PC-3 (cell line): ENCODE measurements at regions not wholly inside any gene's neighbourhood (a gene's known extent, or its start where the extent isn't known, plus 50 kb on each side); places are given as distances from the start of the nearest gene placed in this dataset.
"Not testable (repeated sequence)": the region's sequence is repeated elsewhere in the genome, so short reads cannot be mapped to it uniquely, and the experiment has no call there.

Source experiments
- ATAC-seq: fragments of 200-7000 bp; cut with Tn5 transposase; 2 replicates; pipeline ENCODE4 v1.9.1; 2020; ENCODE audit warnings: mild to moderate bottlenecking, moderate library complexity
- BruUV-seq: library from RNA; stranded (reverse); fragments of 400-500 nt; replicated peaks from 2 replicates; lab custom pipeline; 2021; lab: Mats Ljungman, UMichigan
- CTCF ChIA-PET: fragments of 300-600 bp; sonication (Branson Sonifier 250); formaldehyde crosslinking; loops from one replicate; lab custom pipeline; 2022; ENCODE audit warnings: antibody characterized with exemption; lab: Charles Lee
- POLR2A ChIA-PET: fragments of 300-600 bp; sonication (Branson Sonifier 250); formaldehyde crosslinking; loops from one replicate; lab custom pipeline; 2022; ENCODE audit warnings: antibody characterized with exemption; ENCODE audit not compliant: unreplicated experiment; lab: Charles Lee
- DNase-seq: peaks from one replicate; pipeline ENCODE4 v3.0.0-alpha.2; 2015
- H2AFZ ChIP-seq: fragments of 300-600 bp; sonication (generic); 2 replicates; pipeline ENCODE4 v1.6.0; 2016; ENCODE audit warnings: antibody characterized with exemption, low read length
- H3F3A ChIP-seq: fragments of 300-600 bp; sonication (generic); one replicate; pipeline ENCODE4 v1.6.0; 2017; ENCODE audit warnings: antibody characterized with exemption, low read length, control low read depth, mild to moderate bottlenecking; ENCODE audit not compliant: unreplicated experiment
- H3K27ac ChIP-seq: fragments of 300-600 bp; sonication (generic); 2 replicates; pipeline ENCODE4 v1.5.1; 2016; ENCODE audit warnings: mild to moderate bottlenecking, low read length
- H3K27me3 ChIP-seq: fragments of 300-600 bp; sonication (generic); 2 replicates; pipeline ENCODE4 v1.6.1; 2016; ENCODE audit warnings: low read length, mixed read lengths
- H3K36me3 ChIP-seq: fragments of 300-600 bp; sonication (generic); 2 replicates; pipeline ENCODE4 v1.6.1; 2016; ENCODE audit warnings: low read depth, mixed run types, low read length, mixed read lengths
- H3K4me1 ChIP-seq: fragments of 300-600 bp; sonication (generic); 2 replicates; pipeline ENCODE4 v1.5.1; 2016; ENCODE audit warnings: low read length; ENCODE audit not compliant: insufficient read depth
- H3K4me2 ChIP-seq: fragments of 300-600 bp; sonication (generic); 2 replicates; pipeline ENCODE4 v1.6.0; 2016; ENCODE audit warnings: low read length
- H3K4me3 ChIP-seq: fragments of 300-600 bp; sonication (generic); 2 replicates; pipeline ENCODE4 v1.5.1; 2016; ENCODE audit warnings: mild to moderate bottlenecking, low read length, mixed read lengths
- H3K79me2 ChIP-seq: fragments of 300-600 bp; sonication (generic); 2 replicates; pipeline ENCODE4 v1.6.1; 2017; ENCODE audit warnings: low read length, mixed read lengths
- H3K9ac ChIP-seq: fragments of 300-600 bp; sonication (generic); 2 replicates; pipeline ENCODE4 v1.6.0; 2016; ENCODE audit warnings: mild to moderate bottlenecking, low read length
- H3K9me2 ChIP-seq: fragments of 300-600 bp; sonication (generic); replicated peaks from 2 replicates; pipeline ENCODE4 v1.6.1; 2016; ENCODE audit warnings: mixed run types, low read length, mixed read lengths
- H3K9me3 ChIP-seq: fragments of 300-600 bp; sonication (generic); 2 replicates; pipeline ENCODE4 v1.6.1; 2016; ENCODE audit warnings: low read length, mixed read lengths
- H4K20me1 ChIP-seq: fragments of 300-600 bp; sonication (generic); 2 replicates; pipeline ENCODE4 v1.6.1; 2016; ENCODE audit warnings: low read length, mixed read lengths
- CTCF ChIP-seq: fragments of 300-600 bp; sonication (generic); conservative IDR thresholded peaks from 2 replicates; pipeline ENCODE4 v1.5.1; 2017; ENCODE audit warnings: antibody characterized with exemption, low read depth, mild to moderate bottlenecking, low read length
- EZH2 ChIP-seq: fragments of 300-600 bp; sonication (generic); IDR thresholded peaks from one replicate; pipeline ENCODE4 v1.6.1; 2017; ENCODE audit warnings: antibody characterized with exemption, mild to moderate bottlenecking, low read length; ENCODE audit not compliant: unreplicated experiment
- EZH2phosphoT487 ChIP-seq: fragments of 300-600 bp; sonication (generic); IDR thresholded peaks from 2 replicates; pipeline ENCODE4 v1.6.1; 2018; ENCODE audit warnings: mild to moderate bottlenecking, antibody characterized with exemption, low read length, borderline replicate concordance
- intact Hi-C: fragments of 100-400 bp; cut with micrococcal nuclease; formaldehyde crosslinking; loops from 2 replicates; pipeline ENCODE4 v1.9.0; 2023

GRCh38 chr10:100661520-100661919 lies 83.9 kb upstream of the PAX2 start:
- no peak for ATAC-seq
- no peaks in the 10 kb centered on the region for H3K9me3 ChIP-seq
- DNase-seq, result no peak
- H3K27me3 ChIP-seq, result peaks cover 22% of the 10 kb centered on the region
- no peaks in the 10 kb centered on the region for H3F3A ChIP-seq
- no peaks in the 10 kb centered on the region for H3K36me3 ChIP-seq
- no peak overlapping the region for H3K4me2 ChIP-seq
- ChIA-PET POLR2A (no interaction called here), CTCF (no interaction called here)
- no peak overlapping the region for H3K4me3 ChIP-seq
- H3K79me2 ChIP-seq, result no peaks in the 10 kb centered on the region
- H3K27ac ChIP-seq, result no peak overlapping the region
- no peaks in the 10 kb centered on the region for H4K20me1 ChIP-seq
- H2AFZ ChIP-seq, result no peak overlapping the region
- H3K4me1 ChIP-seq, result no peaks in the 10 kb centered on the region
- no peaks in the 10 kb centered on the region for H3K9me2 ChIP-seq
- TF ChIP-seq EZH2phosphoT487 (no peak), CTCF (no peak), EZH2 (no peak)
- BruUV-seq, result no TSS peak
- intact Hi-C loops, result no loop called here
- H3K9ac ChIP-seq, result no peak overlapping the region

GRCh38 chr10:100662067-100662466 lies 83.3 kb upstream of the PAX2 start:
- Histone ChIP-seq H2AFZ (no peak overlapping the region), H3K27me3 (peaks cover 18% of the 10 kb centered on the region), H3K9ac (no peak overlapping the region), H3K4me1 (no peaks in the 10 kb centered on the region), H3K4me3 (no peak overlapping the region), H3K9me2 (no peaks in the 10 kb centered on the region), H3K4me2 (no peak overlapping the region), H3K27ac (no peak overlapping the region), H3F3A (no peaks in the 10 kb centered on the region), H3K9me3 (no peaks in the 10 kb centered on the region), H3K36me3 (no peaks in the 10 kb centered on the region), H3K79me2 (no peaks in the 10 kb centered on the region), H4K20me1 (no peaks in the 10 kb centered on the region)
- no TSS peak for BruUV-seq
- ChIA-PET CTCF (no interaction called here), POLR2A (no interaction called here)
- DNase-seq (no peak), ATAC-seq (no peak)
- intact Hi-C loops, result no loop called here
- TF ChIP-seq CTCF (no peak), EZH2phosphoT487 (no peak), EZH2 (no peak)

- H3F3A ChIP-seq, result no peaks in the 10 kb centered on the region
- H3K9me2 ChIP-seq, result no peaks in the 10 kb centered on the region
- no peaks in the 10 kb centered on the region for H3K9me3 ChIP-seq
- ChIA-PET POLR2A (no interaction called here), CTCF (no interaction called here)
- H3K4me1 ChIP-seq, result no peaks in the 10 kb centered on the region
- no peak for ATAC-seq
- intact Hi-C loops, result no loop called here
- H3K27me3 ChIP-seq, result peaks cover 5% of the 10 kb centered on the region
- no peak overlapping the region for H3K4me3 ChIP-seq
- no peak overlapping the region for H3K27ac ChIP-seq
- TF ChIP-seq EZH2, result no peak
- no peak for TF ChIP-seq EZH2phosphoT487
- TF ChIP-seq CTCF, result no peak
- no peak overlapping the region for H2AFZ ChIP-seq
- BruUV-seq, result no TSS peak
- H3K79me2 ChIP-seq, result no peaks in the 10 kb centered on the region
- no peaks in the 10 kb centered on the region for H4K20me1 ChIP-seq
- H3K4me2 ChIP-seq, result no peak overlapping the region
- H3K36me3 ChIP-seq, result no peaks in the 10 kb centered on the region
- DNase-seq, result no peak
- no peak overlapping the region for H3K9ac ChIP-seq
Observed at GRCh38 chr10:100664316-100665149, 80.8 kb upstream of the PAX2 start.

DNA sequence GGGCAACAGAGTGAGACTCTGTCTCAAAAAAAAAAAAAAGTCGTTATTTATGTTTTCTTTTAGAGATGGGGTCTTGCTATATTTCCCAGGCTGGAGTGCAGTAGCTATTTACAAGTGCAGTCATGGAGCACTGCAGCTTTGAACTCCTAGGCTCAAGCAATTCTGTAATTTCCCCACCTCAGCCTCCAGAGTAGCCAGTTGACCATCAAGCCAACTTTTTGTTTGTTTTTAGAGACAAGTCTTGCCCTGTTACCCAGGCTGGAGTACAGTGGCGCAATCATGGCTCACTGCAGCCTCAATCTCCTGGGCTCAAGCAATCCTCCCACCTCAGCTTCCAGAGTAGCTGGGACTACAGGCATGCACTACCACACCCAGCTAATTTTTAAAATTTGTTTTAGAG lies 78.7 kb upstream of the PAX2 start:
- not testable (repeated sequence) for H3F3A ChIP-seq
- H3K27me3 ChIP-seq, result peaks cover 17% of the 10 kb centered on the region

More for the DNA sequence above, 78.7 kb upstream of the PAX2 start:
- ATAC-seq, POLR2A ChIA-PET, H3K4me3 ChIP-seq, H2AFZ ChIP-seq, CTCF ChIA-PET, H3K9ac ChIP-seq, H3K9me3 ChIP-seq, DNase-seq, BruUV-seq, intact Hi-C loops, H3K9me2 ChIP-seq, H3K27ac ChIP-seq, H3K4me1 ChIP-seq, H3K4me2 ChIP-seq, H3K79me2 ChIP-seq, H4K20me1 ChIP-seq, H3K36me3 ChIP-seq: not testable (repeated sequence)
